NOMO-1 (cell line): ENCODE measurements at regions not wholly inside any gene's neighbourhood (a gene's known extent, or its start where the extent isn't known, plus 50 kb on each side); places are given as distances from the start of the nearest gene placed in this dataset.
"Not testable (repeated sequence)": the region's sequence is repeated elsewhere in the genome, so short reads cannot be mapped to it uniquely, and the experiment has no call there.

ENCODE experiments used
- DNase-seq, 2 experiments: peaks; one replicate each; lab custom pipeline; 2025; ENCODE audit not compliant: unreplicated experiment in 2 of 2; lab: John Stamatoyannopoulos, UW

DNA sequence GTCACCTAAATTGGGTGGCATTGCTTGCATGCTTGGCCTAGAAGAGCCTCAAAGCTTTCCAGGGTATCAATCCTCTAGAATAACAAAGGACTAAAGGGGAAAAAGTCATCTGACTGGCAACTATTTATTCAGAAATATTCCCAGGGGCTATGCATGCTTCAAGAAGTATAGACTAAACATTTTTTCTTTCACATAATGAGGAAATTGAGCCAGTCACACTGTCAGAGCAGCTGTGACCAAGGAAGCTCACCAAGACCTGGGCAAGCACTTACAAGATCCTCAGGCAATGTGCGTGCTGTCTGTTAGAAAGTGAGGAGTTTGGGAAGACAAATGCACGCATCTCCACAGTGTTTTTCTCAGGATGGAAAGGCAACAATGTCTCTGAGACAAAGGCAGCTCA lies 747.2 kb downstream of the DIAPH3 start:
- DNase-seq = no peak

DNA sequence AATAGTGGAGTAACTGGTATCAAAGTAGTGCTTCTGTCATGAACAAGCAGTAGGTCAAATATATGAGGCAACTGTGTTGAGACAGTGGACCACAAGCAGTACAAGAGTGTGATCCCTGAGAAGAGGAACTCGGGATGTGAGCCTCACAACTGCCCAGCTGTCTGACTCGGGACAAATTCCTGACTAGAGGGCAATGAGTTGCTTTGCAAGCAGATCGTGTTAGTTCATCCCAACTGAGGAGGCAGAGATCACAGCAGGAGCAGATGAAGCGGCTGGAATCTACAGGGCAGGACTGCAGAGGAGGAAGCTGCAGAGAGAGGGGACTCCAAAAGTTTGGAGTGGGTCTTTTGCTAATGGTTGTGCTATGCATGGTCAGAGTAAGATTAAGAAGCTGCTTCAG lies 741.1 kb downstream of the DIAPH3 start:
- DNase-seq = no peak

- no peak for DNase-seq
Measured at GRCh38 chr13:59423708-59424340, 739.9 kb downstream of the DIAPH3 start.

GRCh38 chr13:59424661-59425060 lies 739.1 kb downstream of the DIAPH3 start:
- DNase-seq = no peak

GRCh38 chr13:59425211-59425741 lies 738.5 kb downstream of the DIAPH3 start:
- peak in 1 of 2 experiments; percentile 17 for DNase-seq

DNA sequence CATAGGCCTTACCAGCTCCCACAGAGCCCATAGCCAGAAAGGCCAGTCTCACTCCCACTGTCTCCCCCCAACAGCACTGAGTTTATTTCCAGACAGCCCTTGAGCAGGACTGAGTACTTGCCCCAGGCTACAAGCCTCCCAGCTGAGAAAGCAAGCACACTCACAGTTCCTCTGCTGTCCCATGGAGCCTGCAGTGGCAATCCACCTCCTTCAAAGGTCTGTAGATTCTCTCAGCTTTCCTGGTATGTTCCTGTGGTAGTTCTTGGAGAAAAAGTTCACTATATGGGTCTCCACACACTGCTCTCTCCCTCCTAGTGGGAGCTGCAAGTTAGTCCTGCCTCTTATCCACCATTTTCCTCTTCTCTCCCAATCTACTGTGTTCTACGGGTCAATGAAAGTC lies 728.7 kb downstream of the DIAPH3 start:
- no peak for DNase-seq

DNA sequence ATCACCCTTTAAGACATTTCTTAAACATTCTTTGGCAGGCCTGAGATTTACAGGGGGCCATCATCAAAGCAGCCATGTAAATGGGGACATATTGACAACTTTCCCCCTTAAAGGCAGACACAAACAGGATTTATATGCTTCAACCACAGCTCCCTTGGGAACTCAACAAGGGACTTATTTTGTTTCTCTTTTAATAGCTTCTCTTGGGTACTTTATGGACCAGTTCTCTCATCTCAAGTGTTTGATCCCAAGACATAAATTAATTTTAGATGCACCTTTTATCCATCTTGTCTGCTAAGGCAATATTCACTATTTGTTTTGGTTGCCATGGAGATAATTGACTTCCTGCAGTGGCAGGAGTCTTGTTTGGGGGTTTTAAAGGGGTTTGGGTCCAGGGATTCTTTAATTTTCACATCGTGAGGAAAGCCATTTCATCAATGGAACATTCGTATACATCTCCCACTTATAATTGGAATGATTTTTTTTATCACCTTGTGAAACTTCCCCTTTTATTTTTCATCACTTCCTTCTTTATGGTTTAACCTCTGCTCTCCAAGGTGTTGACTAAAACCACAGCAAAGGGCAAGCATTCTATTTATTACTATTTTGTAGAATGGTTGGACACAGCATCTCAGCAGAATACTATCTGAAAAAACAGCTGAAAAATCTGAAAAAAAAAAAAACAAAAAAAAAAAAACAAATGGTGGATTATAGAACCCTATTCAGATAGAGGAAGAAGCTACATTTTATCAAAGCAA lies 726.0 kb downstream of the DIAPH3 start:
- peak; percentile 52 to 74 for DNase-seq

GRCh38 chr13:59439776-59440428 lies 723.8 kb downstream of the DIAPH3 start:
- DNase-seq = no peak

- DNase-seq = not testable (repeated sequence)
Measured at GRCh38 chr13:59441068-59441467, 722.7 kb downstream of the DIAPH3 start.

GRCh38 chr13:59441596-59442280 lies 722.0 kb downstream of the DIAPH3 start:
- no peak for DNase-seq

- DNase-seq = no peak
Measured at GRCh38 chr13:59442461-59442860, 721.3 kb downstream of the DIAPH3 start.

- no peak for DNase-seq
Measured at GRCh38 chr13:59442944-59443486, 720.7 kb downstream of the DIAPH3 start.

DNA sequence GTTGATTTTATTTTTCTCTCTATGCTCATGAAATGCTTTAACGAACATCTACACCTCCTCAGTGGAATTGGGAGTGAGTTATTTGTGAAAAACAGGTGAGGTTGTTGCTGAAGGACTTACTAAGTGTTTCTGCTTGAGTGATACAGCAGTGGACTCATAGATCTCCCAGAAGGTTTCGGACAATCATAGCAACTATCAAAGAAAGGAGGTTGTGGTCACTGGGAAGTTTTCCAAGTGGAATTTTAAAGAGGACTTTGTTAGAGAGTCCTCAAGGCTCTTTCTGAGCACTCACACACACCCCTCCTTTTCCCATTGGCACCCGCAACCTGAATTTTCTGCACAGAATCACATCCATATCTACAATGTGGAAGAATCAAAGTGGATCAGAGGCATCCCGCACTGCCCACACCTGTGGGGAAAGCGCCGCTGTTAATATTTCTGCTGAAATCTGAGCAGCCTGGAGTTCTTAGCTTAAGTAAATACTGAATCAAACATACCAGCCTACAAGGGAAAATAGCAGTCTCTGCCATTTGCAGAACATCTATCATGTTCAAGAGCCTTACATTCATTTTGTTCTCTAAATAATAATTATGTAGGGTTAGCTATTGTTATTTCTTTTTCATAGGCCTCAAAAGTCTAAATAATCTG lies 719.4 kb downstream of the DIAPH3 start:
- DNase-seq = no peak

DNA sequence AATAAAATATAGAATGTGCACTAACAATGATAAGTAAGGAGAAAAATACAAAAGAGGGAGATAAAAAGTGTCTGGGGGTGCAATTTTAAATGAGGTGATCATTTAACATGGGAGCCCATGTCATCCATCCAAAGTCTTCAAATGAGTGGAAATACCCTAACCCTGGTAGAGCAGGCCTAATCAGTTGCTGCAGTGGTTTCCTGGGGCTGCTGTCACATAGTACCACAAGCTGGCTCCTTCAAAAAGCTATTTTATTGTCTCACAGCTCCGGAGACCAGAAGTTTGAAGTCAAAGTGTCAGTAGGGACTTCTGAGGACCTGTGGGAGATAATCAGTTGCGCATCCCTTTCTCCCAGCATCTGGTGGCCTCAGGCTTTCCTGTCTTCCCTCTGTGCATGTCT lies 717.9 kb downstream of the DIAPH3 start:
- DNase-seq = no peak

DNA sequence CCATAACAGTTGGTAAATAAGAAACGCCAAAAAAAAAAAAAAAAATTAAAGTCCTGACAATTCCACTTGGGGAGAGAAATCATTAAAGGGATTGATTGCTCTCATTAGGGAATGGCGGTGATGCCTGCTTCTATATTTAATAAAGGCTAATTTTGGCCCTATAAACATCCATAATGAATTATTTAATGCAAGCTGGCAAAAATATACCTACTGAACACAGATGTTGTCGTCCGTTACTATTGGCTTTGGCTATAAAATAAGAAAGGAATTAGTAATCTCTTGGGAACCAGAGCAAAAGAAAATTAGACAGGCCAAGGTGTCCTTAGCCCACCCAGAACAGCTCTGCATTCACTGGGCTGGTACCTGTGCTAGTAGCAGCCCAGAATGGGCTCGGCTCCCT lies 717.3 kb downstream of the DIAPH3 start:
- no peak for DNase-seq

DNA sequence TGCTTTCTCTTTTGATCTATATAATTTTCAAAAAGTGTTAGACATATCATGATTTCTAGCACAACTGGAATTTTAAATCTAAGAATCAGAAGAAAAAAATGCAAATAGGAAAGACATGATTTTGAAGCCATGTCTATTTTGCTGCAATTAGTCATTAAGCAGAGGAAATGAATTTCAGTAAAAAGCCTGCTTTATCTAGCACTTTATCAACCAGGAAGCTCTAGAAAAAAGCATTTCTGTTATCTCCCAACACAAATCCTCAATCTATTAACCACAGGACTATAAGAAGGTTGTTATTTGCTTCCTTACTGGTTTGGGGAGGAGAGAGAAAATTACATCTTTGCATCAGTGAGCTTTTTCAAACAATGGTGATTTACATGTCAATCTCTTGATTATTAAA lies 716.7 kb downstream of the DIAPH3 start:
- DNase-seq = no peak

DNA sequence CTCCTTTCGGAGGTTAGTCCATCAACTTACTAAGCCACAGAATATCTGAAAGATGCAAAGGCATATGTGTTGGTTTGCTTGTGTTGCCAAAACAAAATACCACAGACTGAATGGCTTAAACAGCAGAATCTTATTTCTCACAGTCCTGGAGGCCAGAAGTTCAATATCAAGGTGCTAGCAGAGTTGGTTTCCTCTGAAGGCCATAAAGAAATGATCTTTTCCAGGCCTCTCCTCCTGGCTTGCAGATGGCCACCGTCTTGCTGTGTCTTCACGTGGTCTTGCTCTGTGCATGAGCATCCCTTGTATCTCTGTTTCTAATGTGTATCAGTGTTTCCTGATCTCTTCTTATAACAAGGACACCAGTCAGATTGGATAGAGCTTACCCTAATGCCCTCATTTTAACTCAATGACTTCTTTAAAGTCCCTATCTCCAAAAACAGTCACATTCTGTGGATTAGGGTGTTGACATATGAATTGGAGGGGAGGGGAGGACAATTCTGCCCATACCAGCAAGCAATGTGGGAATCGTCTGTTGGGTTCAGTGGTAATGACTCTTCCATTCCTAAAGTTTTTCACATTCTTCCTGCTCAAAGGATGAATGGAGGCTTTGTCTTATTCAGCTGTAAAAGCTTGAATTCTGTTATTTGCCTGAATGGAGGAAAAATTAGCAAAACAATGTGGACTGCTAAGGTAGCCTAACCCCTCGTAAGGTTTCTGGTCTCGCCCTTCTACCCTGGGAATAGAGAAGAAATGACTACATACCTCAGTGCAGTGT lies 715.7 kb downstream of the DIAPH3 start:
- DNase-seq = no peak

DNA sequence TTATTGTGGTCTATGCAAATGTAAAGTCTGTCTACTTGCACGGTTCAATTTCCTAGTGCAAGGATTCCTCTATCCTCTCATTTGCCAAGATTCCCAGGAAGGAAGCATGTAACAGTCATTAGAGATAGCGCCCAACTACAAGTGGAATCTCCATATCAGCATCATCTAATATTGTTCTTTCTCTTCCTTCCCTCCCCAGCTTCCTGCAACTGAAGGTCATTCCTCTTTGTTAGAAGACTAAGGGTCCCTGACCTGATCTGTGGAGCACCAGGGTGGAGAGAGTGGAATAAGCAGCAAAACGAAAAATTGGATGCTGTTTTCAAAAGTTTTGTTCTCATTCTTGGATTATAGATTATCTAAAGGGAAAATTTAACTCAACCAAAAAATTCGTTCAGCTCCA lies 714.0 kb downstream of the DIAPH3 start:
- no peak for DNase-seq

DNA sequence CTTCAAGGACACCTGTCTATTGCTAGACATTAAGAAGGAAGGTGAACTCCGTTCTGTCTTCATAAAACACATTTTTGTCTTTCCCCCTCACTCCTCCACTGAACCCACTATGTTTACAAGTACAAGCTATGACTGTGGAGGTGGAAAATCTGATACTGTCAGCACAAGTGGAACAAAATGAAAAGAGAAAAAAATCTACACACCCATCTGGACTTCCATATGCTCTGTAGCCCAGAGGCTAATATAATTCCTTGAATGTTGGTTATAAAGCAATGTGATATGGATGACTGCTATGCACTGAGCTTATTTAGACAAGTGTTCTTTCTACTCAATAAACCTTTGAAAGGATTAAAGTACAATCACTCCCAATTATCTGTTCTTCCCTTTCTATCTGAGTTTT lies 713.5 kb downstream of the DIAPH3 start:
- DNase-seq = no peak

- DNase-seq = peak in 1 of 2 experiments; percentile 4
Measured at GRCh38 chr13:59451236-59451635, 712.5 kb downstream of the DIAPH3 start.
